Femur (tissue), 1 donor: ENCODE measurements at regions not wholly inside any gene's neighbourhood (a gene's known extent, or its start where the extent isn't known, plus 50 kb on each side); places are given as distances from the start of the nearest gene placed in this dataset.

ENCODE experiments used
- DNase-seq: peaks from one replicate; pipeline ENCODE4 v3.0.0-alpha.2; 2017

DNA sequence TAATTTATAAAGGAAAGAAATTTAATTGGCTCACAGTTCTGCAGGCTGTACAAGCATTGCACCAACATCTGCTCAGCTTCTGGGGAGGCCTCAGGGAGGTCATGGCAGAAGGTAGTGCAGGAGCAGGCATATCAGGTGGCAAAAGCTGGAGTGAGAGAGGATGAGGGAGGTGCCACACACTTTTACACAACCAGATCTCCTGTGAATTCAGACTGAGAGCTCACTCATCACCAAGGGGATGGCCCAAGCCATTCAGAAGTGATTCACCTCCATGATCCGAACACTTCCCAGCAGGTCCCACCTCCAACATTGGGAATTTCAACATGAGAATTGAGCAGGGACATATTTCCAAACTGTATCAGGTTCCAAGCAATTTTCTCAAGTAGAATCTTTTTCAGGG, 84.7 kb upstream of the BRINP1 start:
- DNase-seq: no peak

DNA sequence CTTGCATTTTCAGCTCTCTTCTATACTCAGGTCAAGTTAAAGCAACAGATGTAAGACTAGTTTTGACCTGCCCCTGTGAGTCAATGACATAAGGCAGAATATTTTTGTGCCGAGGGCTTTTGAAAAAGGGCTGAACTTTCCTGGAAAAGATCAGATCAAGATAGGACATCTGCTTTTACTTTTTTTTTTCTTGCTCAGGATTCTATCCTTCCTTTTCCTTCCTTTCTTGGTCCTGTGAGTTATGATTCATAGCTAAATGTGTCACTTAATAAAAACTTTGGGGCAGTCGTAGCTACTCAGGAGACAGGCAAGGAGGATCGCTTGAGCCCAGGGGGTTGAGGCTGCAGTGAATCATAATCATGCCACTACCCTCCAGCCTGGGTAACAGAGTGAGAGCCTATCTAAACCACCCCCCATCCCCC, 84.3 kb upstream of the BRINP1 start:
- DNase-seq: no peak

GRCh38 chr9:119451426-119451825, 82.2 kb upstream of the BRINP1 start:
- no peak for DNase-seq

- no peak for DNase-seq
Observed at GRCh38 chr9:119443179-119443578, 73.9 kb upstream of the BRINP1 start.

- DNase-seq: no peak
Observed at GRCh38 chr9:119441832-119442231, 72.6 kb upstream of the BRINP1 start.

GRCh38 chr9:119441338-119441737, 72.1 kb upstream of the BRINP1 start:
- no peak for DNase-seq

DNA sequence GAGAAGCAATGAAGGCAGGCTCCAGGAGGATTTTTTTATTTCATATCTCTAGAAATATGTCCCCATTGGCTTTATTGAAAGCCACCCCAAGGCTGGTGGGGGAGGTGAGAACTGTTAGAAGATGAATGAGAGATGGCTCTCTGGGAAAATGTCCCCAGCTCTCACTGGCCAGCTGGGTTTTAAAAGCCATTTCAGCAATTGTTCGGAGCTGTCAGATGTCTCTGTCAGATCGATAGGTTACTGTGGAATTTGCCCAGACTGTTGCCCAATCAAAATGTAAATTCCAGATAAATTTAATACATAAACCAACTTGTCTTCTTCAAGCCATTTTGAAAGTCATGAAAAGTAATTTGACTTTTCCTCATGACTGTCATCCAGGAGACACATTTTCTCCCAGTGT, 67.0 kb upstream of the BRINP1 start:
- no peak for DNase-seq

DNA sequence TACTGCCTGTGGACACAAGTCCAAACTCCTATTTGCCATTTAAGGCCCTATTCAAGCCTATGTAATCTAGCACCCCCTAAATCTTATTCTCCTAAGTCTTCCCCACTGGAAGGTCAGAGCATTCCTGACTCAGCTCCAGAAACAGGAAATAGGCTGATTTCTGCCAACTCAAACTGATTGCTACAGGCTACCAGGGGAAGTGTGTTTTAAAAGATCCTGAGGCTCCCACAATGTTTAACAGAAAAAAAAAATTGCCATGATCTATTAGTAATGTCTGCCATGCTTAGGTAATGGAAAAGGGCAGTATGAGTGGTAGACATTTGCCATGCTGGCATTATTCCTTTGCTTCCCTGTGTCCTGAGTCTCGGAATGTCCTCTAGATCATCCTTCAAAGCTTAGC, 65.8 kb upstream of the BRINP1 start:
- DNase-seq: no peak

DNA sequence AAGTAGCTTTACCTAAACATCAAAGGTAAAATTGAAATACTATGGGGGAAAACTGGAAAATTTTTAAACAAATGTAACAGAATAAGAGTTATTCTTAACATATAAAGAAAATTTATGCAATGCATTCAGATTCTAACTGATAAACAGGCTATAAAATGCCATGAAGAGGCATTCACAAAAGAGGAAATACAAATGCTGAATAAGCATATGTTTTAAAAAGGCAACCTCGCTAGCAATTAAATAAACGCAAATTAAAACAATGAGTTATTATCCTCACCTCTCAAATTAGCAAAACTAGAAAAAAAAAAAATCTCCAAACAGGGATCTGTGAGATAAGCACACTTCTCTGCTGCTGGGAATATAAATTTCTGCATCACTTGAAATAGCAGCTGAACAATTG, 63.2 kb upstream of the BRINP1 start:
- no peak for DNase-seq

DNA sequence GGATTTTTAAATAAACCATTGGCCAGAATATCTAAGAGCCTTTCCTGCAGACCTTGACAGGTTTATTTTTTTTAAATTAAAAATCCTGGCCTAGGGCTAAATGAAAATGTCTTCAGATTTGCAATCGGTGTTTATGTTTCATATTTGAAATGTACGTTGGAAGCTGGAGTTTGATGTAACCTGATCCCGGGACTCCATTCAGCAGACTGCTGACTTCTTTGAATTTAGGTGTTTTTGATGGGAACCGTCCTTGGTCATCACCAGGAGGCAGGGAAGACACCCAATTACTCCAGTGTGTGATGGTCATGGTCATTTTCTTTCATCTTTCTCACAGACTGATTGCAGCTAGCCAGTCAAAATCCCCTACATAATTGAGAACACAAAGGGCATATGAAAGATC, 60.1 kb upstream of the BRINP1 start:
- no peak for DNase-seq

DNA sequence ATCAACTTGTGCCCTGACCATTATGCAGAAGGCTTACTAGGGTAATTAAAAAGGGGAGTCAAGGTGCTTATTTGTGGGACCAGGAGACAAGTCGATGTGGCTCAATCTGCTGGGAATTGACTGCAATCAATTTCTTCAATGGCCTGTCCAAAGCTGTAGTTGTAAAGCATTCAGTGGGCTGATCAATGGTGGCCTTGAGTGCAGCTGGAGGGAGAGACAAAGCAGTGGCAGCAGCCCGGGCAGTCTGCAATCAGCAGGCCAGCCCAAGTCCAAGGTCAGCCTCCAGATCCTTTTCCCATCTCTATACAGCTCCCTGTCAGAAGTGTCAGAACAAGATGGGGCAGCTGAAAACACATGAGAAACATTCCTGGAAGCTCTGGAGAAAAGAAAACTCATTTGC, 51.0 kb upstream of the BRINP1 start:
- DNase-seq: no peak
